ENCODE measurements at regions not wholly inside any gene's neighbourhood (a gene's known extent, or its start where the extent isn't known, plus 50 kb on each side); places are given as distances from the start of the nearest gene placed in this dataset.

DNA sequence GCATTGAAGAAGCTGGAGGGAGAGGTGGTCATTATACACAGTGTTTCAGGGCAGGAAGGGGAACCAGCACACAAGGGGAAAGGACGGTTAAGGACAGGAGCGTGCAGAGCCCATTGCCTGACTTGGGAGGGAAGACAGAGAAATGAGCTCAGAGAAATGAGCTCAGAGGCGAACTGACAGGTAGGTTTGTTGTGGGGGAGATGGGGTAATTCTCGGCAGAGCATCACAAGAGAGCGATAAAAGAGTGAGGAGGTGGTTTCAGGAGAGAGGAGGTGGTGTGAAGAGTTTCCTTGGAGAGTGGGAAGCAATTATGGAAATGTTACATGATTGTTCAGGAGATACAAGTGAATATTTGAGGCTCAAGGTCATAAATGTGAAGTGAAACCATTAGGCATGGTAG lies 61.0 kb downstream of the MRGPRX1 start:
- TF ChIP-seq, protein P1, sequence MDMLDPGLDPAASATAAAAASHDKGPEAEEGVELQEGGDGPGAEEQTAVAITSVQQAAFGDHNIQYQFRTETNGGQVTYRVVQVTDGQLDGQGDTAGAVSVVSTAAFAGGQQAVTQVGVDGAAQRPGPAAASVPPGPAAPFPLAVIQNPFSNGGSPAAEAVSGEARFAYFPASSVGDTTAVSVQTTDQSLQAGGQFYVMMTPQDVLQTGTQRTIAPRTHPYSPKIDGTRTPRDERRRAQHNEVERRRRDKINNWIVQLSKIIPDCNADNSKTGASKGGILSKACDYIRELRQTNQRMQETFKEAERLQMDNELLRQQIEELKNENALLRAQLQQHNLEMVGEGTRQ (IDR thresholded peaks at IDR 0.05) = no peak
- TF ChIP-seq, protein P2, sequence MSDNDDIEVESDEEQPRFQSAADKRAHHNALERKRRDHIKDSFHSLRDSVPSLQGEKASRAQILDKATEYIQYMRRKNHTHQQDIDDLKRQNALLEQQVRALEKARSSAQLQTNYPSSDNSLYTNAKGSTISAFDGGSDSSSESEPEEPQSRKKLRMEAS (IDR thresholded peaks at IDR 0.05) = no peak
- TF ChIP-seq, protein P3, sequence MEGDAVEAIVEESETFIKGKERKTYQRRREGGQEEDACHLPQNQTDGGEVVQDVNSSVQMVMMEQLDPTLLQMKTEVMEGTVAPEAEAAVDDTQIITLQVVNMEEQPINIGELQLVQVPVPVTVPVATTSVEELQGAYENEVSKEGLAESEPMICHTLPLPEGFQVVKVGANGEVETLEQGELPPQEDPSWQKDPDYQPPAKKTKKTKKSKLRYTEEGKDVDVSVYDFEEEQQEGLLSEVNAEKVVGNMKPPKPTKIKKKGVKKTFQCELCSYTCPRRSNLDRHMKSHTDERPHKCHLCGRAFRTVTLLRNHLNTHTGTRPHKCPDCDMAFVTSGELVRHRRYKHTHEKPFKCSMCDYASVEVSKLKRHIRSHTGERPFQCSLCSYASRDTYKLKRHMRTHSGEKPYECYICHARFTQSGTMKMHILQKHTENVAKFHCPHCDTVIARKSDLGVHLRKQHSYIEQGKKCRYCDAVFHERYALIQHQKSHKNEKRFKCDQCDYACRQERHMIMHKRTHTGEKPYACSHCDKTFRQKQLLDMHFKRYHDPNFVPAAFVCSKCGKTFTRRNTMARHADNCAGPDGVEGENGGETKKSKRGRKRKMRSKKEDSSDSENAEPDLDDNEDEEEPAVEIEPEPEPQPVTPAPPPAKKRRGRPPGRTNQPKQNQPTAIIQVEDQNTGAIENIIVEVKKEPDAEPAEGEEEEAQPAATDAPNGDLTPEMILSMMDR (IDR thresholded peaks at IDR 0.05) = no peak
- TF ChIP-seq SMC3 (IDR thresholded peaks at IDR 0.05) = no peak
- no peak for TF ChIP-seq MAFK (IDR thresholded peaks at IDR 0.05; ENCODE audit: partially characterized antibody)
- no peak for TF ChIP-seq RCOR1 (IDR thresholded peaks at IDR 0.05; ENCODE audit: low read depth, low read length)
- no peak for TF ChIP-seq HDAC2 (IDR thresholded peaks at IDR 0.05)
- TF ChIP-seq ZFP36 (IDR thresholded peaks at IDR 0.05; ENCODE audit: borderline replicate concordance, partially characterized antibody) = no peak
- no peak for TF ChIP-seq CEBPB (IDR thresholded peaks at IDR 0.05)
- no peak for TF ChIP-seq RAD21 (conservative IDR thresholded peaks at IDR 0.05 in 1 of 2, IDR thresholded peaks at IDR 0.05 in 1 of 2)
- TF ChIP-seq PHF8 (IDR thresholded peaks at IDR 0.05; ENCODE audit: borderline replicate concordance, low read depth) = no peak

Measured in A549 (cell line).